ENCODE measurements at regions not wholly inside any gene's neighbourhood (a gene's known extent, or its start where the extent isn't known, plus 50 kb on each side); places are given as distances from the start of the nearest gene placed in this dataset.
"Not testable (repeated sequence)": the region's sequence is repeated elsewhere in the genome, so short reads cannot be mapped to it uniquely, and the experiment has no call there.

GRCh38 chr10:64196638-64197315 lies 675.6 kb downstream of the REEP3 start:
- Histone ChIP-seq H3K4me3 (ENCODE audit: low read depth, low read length, poor library complexity, severe bottlenecking) (no peak overlapping the region), H3K27ac (ENCODE audit: low read depth, low read length, poor library complexity, severe bottlenecking) (no peak overlapping the region), H3K36me3 (ENCODE audit: insufficient read depth, low read length, poor library complexity, severe bottlenecking) (no peaks in the 10 kb centered on the region), H3K9me3 (ENCODE audit: low read depth, low read length, poor library complexity, severe bottlenecking) (no peaks in the 10 kb centered on the region), H3K4me1 (ENCODE audit: insufficient read depth, low read length, poor library complexity, severe bottlenecking) (no peaks in the 10 kb centered on the region), H3K27me3 (replicated peaks; ENCODE audit: insufficient read depth, low read depth, low read length, poor library complexity) (no peaks in the 10 kb centered on the region)
- intact Hi-C loops (cut with micrococcal nuclease; ENCODE audit: unreplicated experiment) = no loop called here
- no peak for DNase-seq (ENCODE audit: low spot score)
- ChIA-PET CTCF (no interaction called here), POLR2A (ENCODE audit: low non-redundant PET) (no interaction called here)
- BruUV-seq (replicated peaks) = no TSS peak
- TF ChIP-seq CTCF (conservative IDR thresholded peaks at IDR 0.05; ENCODE audit: low read depth, low read length) (no peak), EZH2 (IDR thresholded peaks at IDR 0.05; ENCODE audit: borderline replicate concordance, low read depth, low read length, poor library complexity, severe bottlenecking) (no peak)

- POLR2A ChIA-PET (ENCODE audit: low non-redundant PET) = no interaction called here
- Histone ChIP-seq H3K27me3 (replicated peaks; ENCODE audit: insufficient read depth, low read depth, low read length, poor library complexity) (no peaks in the 10 kb centered on the region), H3K4me1 (ENCODE audit: insufficient read depth, low read length, poor library complexity, severe bottlenecking) (no peaks in the 10 kb centered on the region), H3K36me3 (ENCODE audit: insufficient read depth, low read length, poor library complexity, severe bottlenecking) (no peaks in the 10 kb centered on the region), H3K4me3 (ENCODE audit: low read depth, low read length, poor library complexity, severe bottlenecking) (no peak overlapping the region), H3K27ac (ENCODE audit: low read depth, low read length, poor library complexity, severe bottlenecking) (no peak overlapping the region), H3K9me3 (ENCODE audit: low read depth, low read length, poor library complexity, severe bottlenecking) (no peaks in the 10 kb centered on the region)
- CTCF ChIA-PET = no interaction called here
- intact Hi-C loops (cut with micrococcal nuclease; ENCODE audit: unreplicated experiment) = no loop called here
- DNase-seq (ENCODE audit: low spot score) = no peak
- no peak for TF ChIP-seq CTCF (conservative IDR thresholded peaks at IDR 0.05; ENCODE audit: low read depth, low read length)
- no peak for TF ChIP-seq EZH2 (IDR thresholded peaks at IDR 0.05; ENCODE audit: borderline replicate concordance, low read depth, low read length, poor library complexity, severe bottlenecking)
- no TSS peak for BruUV-seq (replicated peaks)
Observed at GRCh38 chr10:64201936-64202335, 680.7 kb downstream of the REEP3 start.

- CTCF ChIA-PET; DNase-seq (ENCODE audit: low spot score); H3K36me3 ChIP-seq (ENCODE audit: insufficient read depth, low read length, poor library complexity, severe bottlenecking); H3K27me3 ChIP-seq (replicated peaks; ENCODE audit: insufficient read depth, low read depth, low read length, poor library complexity); BruUV-seq (replicated peaks); H3K9me3 ChIP-seq (ENCODE audit: low read depth, low read length, poor library complexity, severe bottlenecking); H3K4me3 ChIP-seq (ENCODE audit: low read depth, low read length, poor library complexity, severe bottlenecking); H3K27ac ChIP-seq (ENCODE audit: low read depth, low read length, poor library complexity, severe bottlenecking); H3K4me1 ChIP-seq (ENCODE audit: insufficient read depth, low read length, poor library complexity, severe bottlenecking); POLR2A ChIA-PET (ENCODE audit: low non-redundant PET); intact Hi-C loops (cut with micrococcal nuclease; ENCODE audit: unreplicated experiment): not testable (repeated sequence)
Observed at GRCh38 chr10:64204504-64204903, 683.3 kb downstream of the REEP3 start.

GRCh38 chr10:64206409-64206808 lies 685.2 kb downstream of the REEP3 start:
- no peaks in the 10 kb centered on the region for H3K27me3 ChIP-seq (replicated peaks; ENCODE audit: insufficient read depth, low read depth, low read length, poor library complexity)
- no peak overlapping the region for H3K4me3 ChIP-seq (ENCODE audit: low read depth, low read length, poor library complexity, severe bottlenecking)
- BruUV-seq (replicated peaks) = no TSS peak
- intact Hi-C loops (cut with micrococcal nuclease; ENCODE audit: unreplicated experiment) = no loop called here
- no peaks in the 10 kb centered on the region for H3K36me3 ChIP-seq (ENCODE audit: insufficient read depth, low read length, poor library complexity, severe bottlenecking)
- TF ChIP-seq CTCF (conservative IDR thresholded peaks at IDR 0.05; ENCODE audit: low read depth, low read length) = no peak
- TF ChIP-seq EZH2 (IDR thresholded peaks at IDR 0.05; ENCODE audit: borderline replicate concordance, low read depth, low read length, poor library complexity, severe bottlenecking) = no peak
- no peaks in the 10 kb centered on the region for H3K9me3 ChIP-seq (ENCODE audit: low read depth, low read length, poor library complexity, severe bottlenecking)
- no peaks in the 10 kb centered on the region for H3K4me1 ChIP-seq (ENCODE audit: insufficient read depth, low read length, poor library complexity, severe bottlenecking)
- no peak for DNase-seq (ENCODE audit: low spot score)
- ChIA-PET POLR2A (ENCODE audit: low non-redundant PET) (no interaction called here), CTCF (no interaction called here)
- no peak overlapping the region for H3K27ac ChIP-seq (ENCODE audit: low read depth, low read length, poor library complexity, severe bottlenecking)

Measured in A673 (cell line).